HUES64 (cell line): ENCODE measurements at regions not wholly inside any gene's neighbourhood (a gene's known extent, or its start where the extent isn't known, plus 50 kb on each side); places are given as distances from the start of the nearest gene placed in this dataset.

ENCODE experiments used
- H3K27ac ChIP-seq: 2 replicates; pipeline ENCODE4 v1.7.0; 2013; ENCODE audit warnings: low read depth, low read length, inconsistent platforms
- H3K27me3 ChIP-seq: 2 replicates; pipeline ENCODE4 v1.6.1; 2013; ENCODE audit warnings: mild to moderate bottlenecking, low read length; ENCODE audit not compliant: insufficient read depth
- H3K36me3 ChIP-seq: 2 replicates; pipeline ENCODE4 v1.6.1; 2013; ENCODE audit warnings: mild to moderate bottlenecking, low read length; ENCODE audit not compliant: insufficient read depth
- H3K4me1 ChIP-seq: 2 replicates; pipeline ENCODE4 v1.6.1; 2013; ENCODE audit warnings: mild to moderate bottlenecking, low read length, moderate library complexity; ENCODE audit not compliant: insufficient read depth
- H3K4me3 ChIP-seq: 2 replicates; pipeline ENCODE4 v1.5.1; 2013; ENCODE audit warnings: mild to moderate bottlenecking, low read length, moderate library complexity
- H3K9ac ChIP-seq: 2 replicates; pipeline ENCODE4 v1.6.1; 2013; ENCODE audit warnings: mild to moderate bottlenecking, low read depth, low read length
- H3K9me3 ChIP-seq: 2 replicates; pipeline ENCODE4 v1.6.1; 2013; ENCODE audit warnings: low read depth, low read length; ENCODE audit not compliant: insufficient read depth
- WGBS: fragments of 150-250, 120-280 bp; methylation state at CpG from one replicate; pipeline ENCODE4 v1.1.7; 2013; ENCODE audit warnings: missing lambda C conversion rate; 5-methylcytosine and 5-hydroxymethylcytosine counted together

DNA sequence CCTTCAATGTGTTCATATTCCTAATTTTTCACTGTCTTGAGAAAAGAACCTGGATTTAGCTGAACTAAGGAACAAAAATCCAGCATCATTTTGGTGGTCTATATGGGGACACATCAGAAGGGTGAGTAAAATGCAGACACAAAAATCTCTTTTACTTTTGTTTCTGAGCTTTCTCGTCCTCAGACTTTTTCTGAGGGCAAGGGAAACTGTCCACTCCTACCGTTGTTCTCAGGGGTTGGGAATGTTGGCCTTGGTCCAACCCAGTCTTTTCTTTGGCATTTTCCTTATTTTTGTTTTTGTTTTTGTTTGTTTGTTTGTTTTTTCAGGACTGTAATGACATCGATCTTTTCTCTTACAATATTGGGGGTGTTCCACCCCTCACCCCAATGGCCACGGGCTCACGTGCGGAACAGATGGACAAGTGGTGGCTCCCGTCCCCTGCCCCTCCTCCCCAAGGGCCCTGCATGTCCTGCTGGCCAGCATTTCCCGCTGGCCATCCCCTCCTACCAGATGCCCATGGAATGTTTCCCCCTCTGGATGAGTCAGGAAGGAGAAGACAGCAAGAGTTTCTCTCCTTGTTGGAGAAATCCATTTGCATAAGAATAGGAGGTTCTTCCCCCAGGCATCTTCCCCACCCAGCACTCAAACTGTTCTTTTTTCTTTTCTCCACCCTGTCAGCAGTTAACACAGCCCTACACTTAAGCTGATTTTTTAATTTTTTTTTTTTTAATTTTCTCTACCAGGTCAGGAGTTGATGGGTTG is 305.4 kb upstream of the NDST4 start:
- H3K36me3 ChIP-seq: no peaks in the 10 kb centered on the region
- H3K4me1 ChIP-seq: no peaks in the 10 kb centered on the region
- H3K27me3 ChIP-seq: no peaks in the 10 kb centered on the region
- no peak overlapping the region for H3K4me3 ChIP-seq
- no peak overlapping the region for H3K27ac ChIP-seq
- H3K9me3 ChIP-seq: peaks cover 36% of the 10 kb centered on the region
- 81% methylated on average over 8 of the region's 8 CpGs for WGBS
- H3K9ac ChIP-seq: no peak overlapping the region

GRCh38 chr4:115396034-115396433 is 282.6 kb upstream of the NDST4 start:
- H3K36me3 ChIP-seq: no peaks in the 10 kb centered on the region
- no peaks in the 10 kb centered on the region for H3K9me3 ChIP-seq
- H3K4me3 ChIP-seq: no peak overlapping the region
- H3K4me1 ChIP-seq: no peaks in the 10 kb centered on the region
- H3K9ac ChIP-seq: no peak overlapping the region
- H3K27ac ChIP-seq: no peak overlapping the region
- no peaks in the 10 kb centered on the region for H3K27me3 ChIP-seq

GRCh38 chr4:115376866-115377265 is 263.4 kb upstream of the NDST4 start:
- Histone ChIP-seq H3K4me1 (no peaks in the 10 kb centered on the region), H3K4me3 (no peak overlapping the region)
- 97% methylated on average over 2 of the region's 2 CpGs for WGBS

GRCh38 chr4:115374621-115375020 is 261.2 kb upstream of the NDST4 start:
- WGBS: 96% methylated on average over 4 of the region's 4 CpGs
- H3K9me3 ChIP-seq: no peaks in the 10 kb centered on the region
- H3K36me3 ChIP-seq: no peaks in the 10 kb centered on the region
- no peaks in the 10 kb centered on the region for H3K27me3 ChIP-seq
- no peaks in the 10 kb centered on the region for H3K4me1 ChIP-seq
- no peak overlapping the region for H3K9ac ChIP-seq
- H3K4me3 ChIP-seq: no peak overlapping the region
- H3K27ac ChIP-seq: no peak overlapping the region

More at GRCh38 chr4:115376866-115377265, 263.4 kb upstream of the NDST4 start:
- Histone ChIP-seq H3K9me3 (no peaks in the 10 kb centered on the region), H3K9ac (no peak overlapping the region), H3K27me3 (no peaks in the 10 kb centered on the region), H3K27ac (no peak overlapping the region), H3K36me3 (no peaks in the 10 kb centered on the region)

- peaks cover 6% of the 10 kb centered on the region; the same call in 1 of the 2 replicates for H3K9me3 ChIP-seq
- H3K27ac ChIP-seq: no peak overlapping the region
- no peaks in the 10 kb centered on the region for H3K36me3 ChIP-seq
- H3K27me3 ChIP-seq: no peaks in the 10 kb centered on the region
- H3K4me1 ChIP-seq: no peaks in the 10 kb centered on the region
- no peak overlapping the region for H3K9ac ChIP-seq
- H3K4me3 ChIP-seq: no peak overlapping the region
- 99% methylated on average over 3 of the region's 3 CpGs for WGBS
Measured at GRCh38 chr4:115370490-115370889, 257.1 kb upstream of the NDST4 start.

- Histone ChIP-seq H3K27me3 (no peaks in the 10 kb centered on the region), H3K9ac (no peak overlapping the region), H3K36me3 (no peaks in the 10 kb centered on the region), H3K4me3 (no peak overlapping the region), H3K9me3 (peaks cover 6% of the 10 kb centered on the region; the same call in 1 of the 2 replicates), H3K4me1 (no peaks in the 10 kb centered on the region), H3K27ac (no peak overlapping the region)
- WGBS: 92% methylated on average over 3 of the region's 3 CpGs
Measured at GRCh38 chr4:115370012-115370411, 256.6 kb upstream of the NDST4 start.

GRCh38 chr4:115366390-115366789 is 253.0 kb upstream of the NDST4 start:
- H3K9me3 ChIP-seq: peaks cover 6% of the 10 kb centered on the region; the same call in 1 of the 2 replicates
- H3K9ac ChIP-seq: no peak overlapping the region
- no peaks in the 10 kb centered on the region for H3K36me3 ChIP-seq
- WGBS: 93% methylated on average over 4 of the region's 4 CpGs
- H3K27ac ChIP-seq: no peak overlapping the region
- H3K4me1 ChIP-seq: no peaks in the 10 kb centered on the region
- H3K4me3 ChIP-seq: no peak overlapping the region
- H3K27me3 ChIP-seq: no peaks in the 10 kb centered on the region

- Histone ChIP-seq H3K27ac (no peak overlapping the region), H3K9me3 (peaks cover 6% of the 10 kb centered on the region; the same call in 1 of the 2 replicates), H3K9ac (no peak overlapping the region), H3K27me3 (no peaks in the 10 kb centered on the region), H3K4me1 (no peaks in the 10 kb centered on the region), H3K4me3 (no peak overlapping the region), H3K36me3 (no peaks in the 10 kb centered on the region)
- 78% methylated on average over 3 of the region's 3 CpGs for WGBS
Measured at GRCh38 chr4:115365185-115365584, 251.8 kb upstream of the NDST4 start.

DNA sequence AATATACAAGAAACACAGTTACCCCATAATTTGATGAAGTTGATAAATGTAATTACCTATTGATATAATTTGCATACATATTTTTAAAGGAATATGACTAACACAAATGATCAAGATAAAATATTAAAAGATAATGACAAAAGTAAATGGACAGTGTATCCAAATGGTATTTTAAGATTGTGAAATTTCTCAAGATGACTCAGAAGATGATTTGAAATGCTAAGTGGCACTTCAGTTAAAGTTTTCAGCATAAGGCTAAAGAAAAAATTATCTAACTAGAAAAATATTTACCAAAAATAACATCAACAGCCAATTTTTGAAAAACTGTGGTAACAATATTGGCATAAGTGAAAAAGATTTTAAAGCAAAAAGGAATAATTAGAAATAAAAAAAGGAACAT is 248.4 kb upstream of the NDST4 start:
- no peaks in the 10 kb centered on the region for H3K36me3 ChIP-seq
- H3K4me1 ChIP-seq: no peaks in the 10 kb centered on the region
- no peak overlapping the region for H3K27ac ChIP-seq
- peaks cover 11% of the 10 kb centered on the region; the same call in 1 of the 2 replicates for H3K9me3 ChIP-seq
- H3K4me3 ChIP-seq: no peak overlapping the region
- no peaks in the 10 kb centered on the region for H3K27me3 ChIP-seq
- H3K9ac ChIP-seq: no peak overlapping the region

GRCh38 chr4:115360431-115360830 is 247.0 kb upstream of the NDST4 start:
- H3K4me3 ChIP-seq: no peak overlapping the region
- H3K27me3 ChIP-seq: no peaks in the 10 kb centered on the region
- no peaks in the 10 kb centered on the region for H3K4me1 ChIP-seq
- WGBS: 89% methylated on average over 1 of the region's 2 CpGs
- H3K9ac ChIP-seq: no peak overlapping the region
- H3K27ac ChIP-seq: no peak overlapping the region
- 0 out of 2 replicates have a peak, but pooled peaks cover 4% of the 10 kb centered on the region for H3K9me3 ChIP-seq
- H3K36me3 ChIP-seq: no peaks in the 10 kb centered on the region

GRCh38 chr4:115357776-115358175 is 244.4 kb upstream of the NDST4 start:
- no peaks in the 10 kb centered on the region for H3K36me3 ChIP-seq
- no peak overlapping the region for H3K9ac ChIP-seq
- H3K9me3 ChIP-seq: peaks cover 17% of the 10 kb centered on the region
- no peaks in the 10 kb centered on the region for H3K27me3 ChIP-seq
- no peak overlapping the region for H3K27ac ChIP-seq
- no peaks in the 10 kb centered on the region for H3K4me1 ChIP-seq
- H3K4me3 ChIP-seq: no peak overlapping the region

- WGBS: 90% methylated on average over 3 of the region's 5 CpGs
- Histone ChIP-seq H3K27ac (no peak overlapping the region), H3K4me1 (no peaks in the 10 kb centered on the region), H3K9me3 (peaks cover 17% of the 10 kb centered on the region), H3K36me3 (no peaks in the 10 kb centered on the region), H3K9ac (no peak overlapping the region), H3K4me3 (no peak overlapping the region), H3K27me3 (no peaks in the 10 kb centered on the region)
Measured at GRCh38 chr4:115356176-115356575, 242.8 kb upstream of the NDST4 start.
